Stimulated activated CD8-positive, alpha-beta memory T cell treated with anti-CD3 and anti-CD28 coated beads, Interleukin-4, amount 100 ng/mL, for 48 hours (primary cell): ENCODE measurements at regions not wholly inside any gene's neighbourhood (a gene's known extent, or its start where the extent isn't known, plus 50 kb on each side); places are given as distances from the start of the nearest gene placed in this dataset.

Experiments used
- DNase-seq: peaks from one replicate; pipeline ENCODE4 v3.0.0-alpha.2; 2020

DNA sequence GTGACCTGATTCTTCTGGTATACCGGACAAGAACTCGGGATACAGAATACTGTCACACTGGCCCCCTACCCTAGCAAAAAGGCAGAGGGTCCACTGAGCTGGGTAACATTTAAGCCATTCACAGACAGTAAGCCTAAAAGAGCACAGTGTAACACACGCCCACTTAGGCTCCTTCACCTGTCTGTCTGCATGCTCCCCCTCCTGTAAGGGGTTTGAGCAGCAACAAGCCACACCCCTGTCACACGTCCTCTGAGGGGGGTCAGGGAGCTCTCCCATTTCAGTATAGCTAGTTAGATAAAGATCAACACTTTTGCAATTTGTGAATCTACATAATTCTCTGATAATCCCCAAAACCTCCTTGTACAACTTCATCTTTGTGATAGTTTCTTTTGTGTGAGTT, 586.3 kb upstream of the LMCD1 start:
- no peak for DNase-seq

- DNase-seq, result peak; percentile 27
Measured at GRCh38 chr3:7917443-7918151, 584.0 kb upstream of the LMCD1 start.

- DNase-seq, result no peak
Measured at GRCh38 chr3:7920211-7920610, 581.4 kb upstream of the LMCD1 start.

DNA sequence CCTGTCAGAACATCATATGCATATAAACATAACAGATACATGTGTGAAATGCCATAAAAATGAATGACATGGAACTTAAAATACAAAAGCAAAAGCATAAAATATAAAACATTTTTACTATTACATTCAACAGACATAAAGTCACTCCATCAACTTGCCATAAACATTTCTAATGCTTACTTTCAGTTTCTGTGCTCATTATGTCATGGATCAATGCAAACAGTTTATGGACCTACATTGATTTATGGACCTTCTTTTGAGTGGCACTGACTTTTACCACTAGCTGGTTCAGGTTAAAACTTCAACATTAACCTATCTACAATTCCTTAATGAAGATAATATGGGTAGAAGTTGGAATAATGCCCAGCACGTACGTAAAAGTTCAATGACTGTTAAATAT, 577.4 kb upstream of the LMCD1 start:
- DNase-seq, result no peak

GRCh38 chr3:7927015-7927414, 574.6 kb upstream of the LMCD1 start:
- no peak for DNase-seq

GRCh38 chr3:7927864-7928263, 573.8 kb upstream of the LMCD1 start:
- DNase-seq, result no peak

GRCh38 chr3:7929319-7929889, 572.2 kb upstream of the LMCD1 start:
- no peak for DNase-seq

- no peak for DNase-seq
Measured at GRCh38 chr3:7934362-7934761, 567.3 kb upstream of the LMCD1 start.

DNA sequence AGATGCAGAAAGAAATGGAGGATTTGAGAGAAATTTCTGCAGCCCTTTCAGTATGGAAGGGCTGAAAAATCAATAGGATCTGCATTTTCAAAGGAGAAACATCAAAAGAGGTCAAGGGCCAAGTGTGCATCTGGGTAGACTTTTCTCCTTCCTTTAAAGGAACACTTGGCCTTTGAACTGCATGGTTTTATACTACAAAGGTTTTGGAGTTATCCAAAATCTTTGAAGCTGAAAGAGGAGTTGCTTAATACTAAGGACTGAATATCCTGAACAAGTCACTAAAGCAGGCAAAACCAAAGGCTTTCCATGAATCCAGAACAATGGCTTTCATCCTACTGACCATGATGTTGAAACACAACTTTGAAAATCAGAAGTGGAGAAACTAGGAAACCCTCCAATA, 553.7 kb upstream of the LMCD1 start:
- DNase-seq, result no peak

- DNase-seq, result no peak
Measured at GRCh38 chr3:7950890-7951289, 550.7 kb upstream of the LMCD1 start.

- no peak for DNase-seq
Measured at GRCh38 chr3:7953449-7954014, 548.1 kb upstream of the LMCD1 start.

DNA sequence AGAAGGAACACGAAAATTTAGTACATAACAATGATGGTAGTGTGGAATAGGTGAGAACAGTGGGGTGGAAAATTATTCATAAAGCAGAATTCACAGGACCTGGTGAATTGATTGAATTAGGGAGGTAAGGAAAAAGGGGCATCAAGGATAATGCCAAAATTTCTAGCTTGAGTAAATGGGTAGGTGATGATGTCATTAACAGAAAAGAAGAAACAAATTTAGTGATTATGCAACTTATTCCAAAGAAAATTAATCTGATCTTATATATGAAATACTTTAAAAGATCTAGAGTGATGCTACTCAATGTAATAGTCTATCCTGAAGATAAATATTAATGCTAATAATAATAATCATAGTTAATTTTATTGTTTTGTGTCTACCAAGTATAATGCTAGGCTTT, 544.6 kb upstream of the LMCD1 start:
- no peak for DNase-seq

- no peak for DNase-seq
Measured at GRCh38 chr3:7959094-7959493, 542.5 kb upstream of the LMCD1 start.

DNA sequence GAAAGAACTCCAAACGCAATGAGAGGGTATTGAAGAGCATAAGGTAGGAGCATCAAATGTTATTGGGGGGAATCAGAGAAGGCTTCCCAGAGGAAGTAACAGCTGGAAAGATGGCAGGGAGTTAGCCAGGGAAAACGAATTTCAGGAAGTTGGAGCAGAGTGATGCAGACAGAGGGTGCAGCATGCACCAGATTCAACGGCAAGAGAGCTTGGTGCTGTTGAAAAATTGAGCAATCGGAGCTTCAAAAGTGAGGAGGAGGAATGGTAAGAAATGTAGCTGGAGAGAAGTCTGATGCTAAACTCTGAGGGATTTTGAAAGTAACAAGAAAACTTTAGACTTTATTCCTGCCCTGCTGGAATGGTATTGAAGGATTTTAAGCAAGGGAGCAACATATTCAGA, 541.0 kb upstream of the LMCD1 start:
- DNase-seq, result no peak

- no peak for DNase-seq
Measured at GRCh38 chr3:7962301-7962700, 539.3 kb upstream of the LMCD1 start.

GRCh38 chr3:7964899-7965298, 536.7 kb upstream of the LMCD1 start:
- no peak for DNase-seq

GRCh38 chr3:7973006-7973405, 528.6 kb upstream of the LMCD1 start:
- no peak for DNase-seq

- no peak for DNase-seq
Measured at GRCh38 chr3:7977245-7978086, 524.2 kb upstream of the LMCD1 start.

DNA sequence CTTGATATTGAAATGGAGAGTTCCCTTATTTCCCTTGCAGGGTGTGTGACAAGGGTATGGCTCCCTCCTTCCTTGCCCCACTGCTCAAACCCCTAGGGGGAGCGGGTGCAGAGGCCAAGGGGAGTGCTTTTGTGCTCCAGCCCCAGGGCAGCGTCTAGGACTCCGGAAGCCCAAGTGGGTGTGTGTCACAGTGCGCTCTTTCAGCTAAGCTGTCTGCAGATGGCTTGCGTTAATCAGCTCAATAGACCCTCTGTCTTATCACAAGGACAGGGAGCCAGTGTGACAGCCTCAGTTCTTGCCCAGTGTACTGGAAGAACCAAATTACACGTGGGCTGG, 523.6 kb upstream of the LMCD1 start:
- no peak for DNase-seq

- no peak for DNase-seq
Measured at GRCh38 chr3:7982126-7982525, 519.5 kb upstream of the LMCD1 start.

DNA sequence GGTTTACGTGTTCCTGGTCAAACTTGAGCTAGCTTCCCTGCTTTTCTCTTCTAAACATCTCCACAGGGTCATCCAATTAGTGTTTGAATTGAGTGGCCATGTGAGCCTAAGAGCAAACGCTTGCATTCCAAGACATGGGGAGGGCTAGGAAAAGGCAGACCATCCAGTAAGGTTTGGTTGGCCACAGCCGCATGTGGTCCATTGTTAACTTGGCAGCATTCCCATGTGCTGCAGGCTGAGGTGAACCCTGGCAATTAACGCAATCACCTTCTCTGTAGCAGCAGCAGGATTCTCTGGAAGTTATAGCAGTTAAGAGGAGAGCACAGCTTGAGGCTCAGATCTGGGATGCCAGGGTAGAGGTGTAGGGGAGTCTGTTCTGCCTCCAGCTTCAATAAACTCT, 502.2 kb upstream of the LMCD1 start:
- no peak for DNase-seq

DNA sequence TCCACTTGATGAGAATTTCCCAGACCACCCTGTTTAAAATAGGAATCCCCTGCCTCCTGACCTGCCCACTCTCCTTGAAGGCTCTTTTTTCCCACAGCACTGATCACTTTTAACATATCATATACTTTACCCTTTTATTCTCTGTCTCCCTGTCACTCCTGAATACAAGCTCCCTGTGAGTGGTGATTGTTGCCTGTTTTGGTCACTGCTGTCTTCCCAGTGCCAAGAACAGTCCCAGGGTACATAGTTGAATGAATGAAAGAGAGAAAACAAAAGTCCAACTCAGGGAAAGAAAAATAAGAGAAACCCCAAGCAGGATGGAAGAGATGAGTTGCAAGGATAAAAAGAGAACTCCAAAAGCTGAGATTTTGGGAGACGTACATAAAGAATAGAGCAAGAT, 500.3 kb upstream of the LMCD1 start:
- DNase-seq, result no peak

DNA sequence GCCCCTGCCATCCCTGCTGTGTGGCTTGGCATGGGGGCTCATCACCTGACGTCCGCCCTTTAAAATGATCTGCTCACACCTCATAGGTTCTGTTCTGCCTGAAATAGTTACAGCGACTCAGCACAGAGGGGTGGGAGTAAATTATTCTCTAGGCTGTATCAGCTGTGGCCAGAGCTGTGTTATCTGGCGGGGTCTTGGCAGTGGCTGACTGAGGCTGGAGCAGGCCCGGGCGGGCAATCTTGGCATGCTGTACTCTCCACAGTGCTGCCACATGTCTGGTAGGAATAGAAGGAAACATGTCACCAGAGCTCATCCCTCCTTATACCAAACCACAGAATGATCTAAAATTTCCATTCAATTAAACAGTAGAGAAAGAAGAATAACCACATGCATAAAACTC, 499.9 kb upstream of the LMCD1 start:
- DNase-seq, result no peak

DNA sequence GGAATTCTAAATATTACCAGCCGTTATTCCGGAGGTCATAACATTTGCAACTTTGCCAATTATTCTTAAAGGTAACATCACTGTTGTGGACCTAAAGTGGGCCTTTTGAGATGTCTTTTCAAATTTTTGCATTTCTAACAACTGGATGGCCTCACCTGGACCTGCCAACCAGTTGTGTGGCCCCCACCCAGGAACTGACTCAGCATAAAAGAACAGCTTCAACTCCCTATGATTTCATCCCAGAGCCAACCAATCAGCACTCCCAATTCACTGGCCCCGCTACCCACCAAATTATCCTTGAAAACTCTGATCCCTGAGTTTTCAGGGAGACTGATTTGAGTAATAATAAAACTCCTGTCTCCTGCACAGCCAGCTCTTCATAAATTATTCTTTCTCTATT, 489.7 kb upstream of the LMCD1 start:
- no peak for DNase-seq
